GM12878 (cell line): ENCODE measurements at regions not wholly inside any gene's neighbourhood (a gene's known extent, or its start where the extent isn't known, plus 50 kb on each side); places are given as distances from the start of the nearest gene placed in this dataset.

ENCODE experiments used
- ATAC-seq: fragments of 200-7000 bp; cut with Tn5 transposase; 3 replicates; pipeline ENCODE4 v1.9.1; 2020; ENCODE audit warnings: mild to moderate bottlenecking, moderate library complexity
- BruUV-seq: library from RNA; stranded (reverse); fragments of 400-500 nt; replicated peaks from 2 replicates; lab custom pipeline; 2021; lab: Mats Ljungman, UMichigan
- CTCF ChIA-PET: fragments of 300-600 bp; sonication (Branson Sonifier 250); formaldehyde crosslinking; extraction: SDS; loops from one replicate; lab custom pipeline; 2021; ENCODE audit warnings: inconsistent platforms; lab: Yijun Ruan, JAX
- POLR2A ChIA-PET: fragments of 350-600 bp; formaldehyde crosslinking; extraction: SDS; loops from one replicate; lab custom pipeline; 2021; ENCODE audit warnings: inconsistent platforms; lab: Charles Lee
- RAD21 ChIA-PET: fragments of 300-600 bp; sonication (Branson Sonifier 250); formaldehyde crosslinking; loops from one replicate; lab custom pipeline; 2023; ENCODE audit warnings: antibody characterized with exemption; ENCODE audit not compliant: unreplicated experiment; lab: Charles Lee
- SMC1A ChIA-PET: fragments of 300-600 bp; sonication (Branson Sonifier 250); formaldehyde crosslinking; loops from one replicate; lab custom pipeline; 2023; ENCODE audit not compliant: unreplicated experiment, uncharacterized antibody; lab: Charles Lee
- DNase-seq: peaks from one replicate; pipeline ENCODE4 v3.0.0-alpha.2; 2011; ENCODE audit warnings: low read depth, low spot score
- FAIRE-seq: peaks from 3 replicates; lab custom pipeline; 2011; peaks lifted over from hg19 to GRCh38; lab: Jason Lieb, UNC
- H2AFZ ChIP-seq: 2 replicates; pipeline ENCODE4 v1.6.0; 2011; ENCODE audit warnings: low read depth, low read length, control low read depth; ENCODE audit not compliant: control insufficient read depth
- H3K27ac ChIP-seq: 2 replicates; pipeline ENCODE4 v1.5.1; 2011; ENCODE audit warnings: control low read depth; ENCODE audit not compliant: control insufficient read depth, insufficient read depth
- H3K27me3 ChIP-seq, 2 experiments: replicated peaks in 1 of 2; 2 replicates each; pipeline versions ENCODE4 v1.6.0 to v1.6.1; 2011; ENCODE audit warnings: low read length in 1 of 2; ENCODE audit not compliant: control insufficient read depth in 2 of 2, insufficient read depth in 2 of 2
- H3K36me3 ChIP-seq, 2 experiments: 2 replicates each; pipeline ENCODE4 v1.5.1; 2011; ENCODE audit warnings: low read length in 1 of 2; ENCODE audit not compliant: control insufficient read depth in 2 of 2, insufficient read depth in 2 of 2
- H3K4me1 ChIP-seq: 2 replicates; pipeline ENCODE4 v1.6.1; 2011; ENCODE audit warnings: mild to moderate bottlenecking, low read length, moderate library complexity, mixed read lengths; ENCODE audit not compliant: control insufficient read depth, insufficient read depth
- H3K4me2 ChIP-seq: 2 replicates; pipeline ENCODE4 v1.6.0; 2011; ENCODE audit warnings: control low read depth; ENCODE audit not compliant: control insufficient read depth, insufficient read depth
- H3K4me3 ChIP-seq: fragments of 200-600 bp; sonication (generic); 2 replicates; pipeline ENCODE4 v1.5.1; 2016
- H3K79me2 ChIP-seq: 2 replicates; pipeline ENCODE4 v1.6.0; 2011; ENCODE audit warnings: low read length; ENCODE audit not compliant: control insufficient read depth, insufficient read depth
- H3K9ac ChIP-seq: 2 replicates; pipeline ENCODE4 v1.8.0; 2011; ENCODE audit warnings: low read length, control low read depth, mixed read lengths; ENCODE audit not compliant: control insufficient read depth, insufficient read depth
- H3K9me3 ChIP-seq: replicated peaks from 3 replicates; pipeline ENCODE4 v1.5.1; 2011; ENCODE audit warnings: mild to moderate bottlenecking, low read length; ENCODE audit not compliant: control insufficient read depth, insufficient read depth
- H4K20me1 ChIP-seq: 2 replicates; pipeline ENCODE4 v1.6.0; 2011; ENCODE audit not compliant: control insufficient read depth, insufficient read depth
- CBX3 ChIP-seq: fragments of 200-600 bp; sonication (generic); IDR thresholded peaks from 2 replicates; pipeline ENCODE4 v1.6.1; 2016; ENCODE audit warnings: low read depth, borderline replicate concordance
- MLLT1 ChIP-seq: fragments of 450-650 bp; IDR thresholded peaks from 2 replicates; pipeline ENCODE4 v1.6.1; 2016; ENCODE audit warnings: mild to moderate bottlenecking
- SKIL ChIP-seq: fragments of 450-650 bp; IDR thresholded peaks from 2 replicates; pipeline ENCODE4 v1.6.1; 2017; ENCODE audit warnings: mild to moderate bottlenecking, low read depth, inconsistent platforms; ENCODE audit not compliant: poor library complexity, severe bottlenecking
- SMAD1 ChIP-seq: fragments of 450-650 bp; IDR thresholded peaks from 2 replicates; pipeline ENCODE4 v1.6.1; 2018; ENCODE audit warnings: mild to moderate bottlenecking, low read depth; ENCODE audit not compliant: partially characterized antibody
- SRF ChIP-seq, 2 experiments: IDR thresholded peaks; 2 replicates each; pipeline ENCODE4 v1.6.1; 2011; ENCODE audit warnings: low read depth in 2 of 2, low read length in 2 of 2, mild to moderate bottlenecking in 1 of 2, moderate library complexity in 1 of 2
- ZZZ3 ChIP-seq: IDR thresholded peaks from 2 replicates; pipeline ENCODE4 v1.6.1; 2011; ENCODE audit warnings: low read depth; ENCODE audit not compliant: control insufficient read depth, insufficient read length
- WGBS: methylation state at CpG from one replicate; pipeline ENCODE4 v1.1.6; 2016; ENCODE audit warnings: low lambda C conversion rate; ENCODE audit not compliant: insufficient replicate concordance, insufficient coverage; ENCODE audit errors: missing lambda C conversion rate; 5-methylcytosine and 5-hydroxymethylcytosine counted together
- in situ Hi-C: fragments of 300-500 bp; cut with MboI; formaldehyde crosslinking; loops from 9 replicates; pipeline ENCODE4 v1.14.3; 2018; ENCODE audit warnings: mixed read lengths
- intact Hi-C: fragments of 100-400 bp; cut with micrococcal nuclease; formaldehyde crosslinking; loops from one replicate; pipeline ENCODE4 v1.14.2; 2022; ENCODE audit not compliant: unreplicated experiment

- H3K9ac ChIP-seq: no peak overlapping the region
- no peak for ATAC-seq
Measured at GRCh38 chr17:65403626-65404025, 157.8 kb downstream of the AXIN2 start.

More at GRCh38 chr17:65403626-65404025, 157.8 kb downstream of the AXIN2 start:
- no TSS peak for BruUV-seq
- no peak overlapping the region for H3K27ac ChIP-seq
- no peaks in the 10 kb centered on the region for H3K79me2 ChIP-seq
- intact Hi-C loops (no loop called here), in situ Hi-C loops (no loop called here)
- no peaks in the 10 kb centered on the region for H4K20me1 ChIP-seq
- H3K4me2 ChIP-seq: no peak overlapping the region
- no peaks in the 10 kb centered on the region for H3K9me3 ChIP-seq
- no peak overlapping the region for H3K4me3 ChIP-seq
- ChIA-PET RAD21 (no interaction called here), CTCF (interaction anchor here (0.6 kb wide), 1 partner anchor 1353 kb away, joined by 3 read pairs; no protein-coding TSS in a partner anchor), POLR2A (no interaction called here), SMC1A (interaction anchor here (0.7 kb wide), 1 partner anchor 99 kb away, joined by 3 read pairs; no protein-coding TSS in a partner anchor)
- H2AFZ ChIP-seq: no peak overlapping the region
- no peak for FAIRE-seq
- DNase-seq: no peak
- no peaks in the 10 kb centered on the region for H3K36me3 ChIP-seq
- 4% methylated on average over 4 of the region's 4 CpGs for WGBS
- H3K27me3 ChIP-seq: no peaks in the 10 kb centered on the region
- TF ChIP-seq SKIL: no peak
- no peak for TF ChIP-seq MLLT1
- TF ChIP-seq ZZZ3: no peak
- TF ChIP-seq CBX3: no peak
- TF ChIP-seq SMAD1: no peak
- TF ChIP-seq SRF (IDR thresholded peaks at IDR 0.05; ENCODE audit: low read depth in 2 of 2, low read length in 2 of 2): no peak
- H3K4me1 ChIP-seq: no peaks in the 10 kb centered on the region
